Eye (tissue), 1 donor: ENCODE measurements at regions not wholly inside any gene's neighbourhood (a gene's known extent, or its start where the extent isn't known, plus 50 kb on each side); places are given as distances from the start of the nearest gene placed in this dataset.
A peak's percentile ranks its signal among the peaks of the same experiment; 100 is the strongest.
"Not testable (repeated sequence)": the region's sequence is repeated elsewhere in the genome, so short reads cannot be mapped to it uniquely, and the experiment has no call there.

Experiments used
- DNase-seq: peaks from one replicate; pipeline ENCODE4 v3.0.0-alpha.2; 2015

DNA sequence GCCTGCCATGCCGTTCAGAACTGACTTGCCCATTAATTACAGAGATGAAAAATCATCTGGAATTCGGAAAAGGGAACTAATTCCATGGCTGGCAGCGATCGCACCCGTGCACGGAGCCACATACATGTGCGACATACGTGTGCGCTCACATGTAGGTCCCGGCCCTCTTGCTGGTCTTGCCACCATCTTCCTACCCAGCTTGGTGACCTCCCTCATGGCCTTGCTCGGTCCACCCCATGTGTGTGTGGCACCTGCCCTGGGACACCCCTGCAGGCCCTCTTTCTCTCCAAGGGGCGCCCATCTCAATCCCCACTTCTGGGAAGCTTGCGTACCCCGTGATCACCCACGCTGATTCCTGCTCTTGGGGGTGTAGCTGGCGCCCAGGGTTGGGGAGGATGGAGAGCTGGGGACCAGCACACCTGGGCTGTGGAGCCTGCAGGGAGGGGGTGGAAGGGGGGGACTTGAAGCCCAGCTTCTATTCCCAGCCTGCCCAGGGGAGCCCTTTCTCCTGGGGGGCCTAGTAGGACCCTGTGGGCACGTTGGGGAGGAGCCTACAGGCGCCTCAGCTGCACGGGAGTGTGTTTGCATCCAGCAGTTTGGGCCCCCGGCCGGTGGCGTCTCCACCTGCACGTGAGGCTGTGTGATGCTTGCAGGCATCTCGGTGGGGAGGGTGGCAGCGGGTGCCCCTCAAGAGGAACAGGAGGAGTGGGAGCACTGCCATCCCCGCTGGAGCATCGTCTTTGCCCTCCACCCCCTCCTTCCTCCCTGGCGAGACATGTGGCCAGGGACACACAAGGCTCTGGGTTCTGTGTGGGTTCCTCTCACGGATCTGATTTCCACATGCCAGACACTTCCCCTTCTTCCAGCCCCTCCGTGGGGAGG, 112.6 kb downstream of the CRLF3 start:
- DNase-seq: not testable (repeated sequence)

DNA sequence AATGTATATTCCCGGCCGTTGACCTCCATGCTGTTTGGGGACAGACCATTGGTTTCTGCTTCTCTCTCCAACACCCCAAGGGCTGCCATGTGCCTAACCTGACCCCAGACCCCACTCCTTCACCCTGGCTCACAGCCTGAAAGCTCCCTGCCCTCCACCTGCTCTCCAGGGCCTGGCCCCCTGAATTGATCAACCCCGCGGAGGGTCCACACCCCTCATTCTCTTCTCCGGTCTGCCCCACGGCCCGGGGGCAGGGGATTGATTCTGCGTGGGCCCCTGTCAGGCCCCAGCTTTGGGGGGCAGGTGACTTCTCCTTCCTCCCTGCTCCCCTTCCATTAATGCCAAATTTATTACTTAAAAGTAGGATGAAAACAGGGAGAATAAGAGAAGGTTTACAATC, 113.3 kb downstream of the CRLF3 start:
- not testable (repeated sequence) for DNase-seq

DNA sequence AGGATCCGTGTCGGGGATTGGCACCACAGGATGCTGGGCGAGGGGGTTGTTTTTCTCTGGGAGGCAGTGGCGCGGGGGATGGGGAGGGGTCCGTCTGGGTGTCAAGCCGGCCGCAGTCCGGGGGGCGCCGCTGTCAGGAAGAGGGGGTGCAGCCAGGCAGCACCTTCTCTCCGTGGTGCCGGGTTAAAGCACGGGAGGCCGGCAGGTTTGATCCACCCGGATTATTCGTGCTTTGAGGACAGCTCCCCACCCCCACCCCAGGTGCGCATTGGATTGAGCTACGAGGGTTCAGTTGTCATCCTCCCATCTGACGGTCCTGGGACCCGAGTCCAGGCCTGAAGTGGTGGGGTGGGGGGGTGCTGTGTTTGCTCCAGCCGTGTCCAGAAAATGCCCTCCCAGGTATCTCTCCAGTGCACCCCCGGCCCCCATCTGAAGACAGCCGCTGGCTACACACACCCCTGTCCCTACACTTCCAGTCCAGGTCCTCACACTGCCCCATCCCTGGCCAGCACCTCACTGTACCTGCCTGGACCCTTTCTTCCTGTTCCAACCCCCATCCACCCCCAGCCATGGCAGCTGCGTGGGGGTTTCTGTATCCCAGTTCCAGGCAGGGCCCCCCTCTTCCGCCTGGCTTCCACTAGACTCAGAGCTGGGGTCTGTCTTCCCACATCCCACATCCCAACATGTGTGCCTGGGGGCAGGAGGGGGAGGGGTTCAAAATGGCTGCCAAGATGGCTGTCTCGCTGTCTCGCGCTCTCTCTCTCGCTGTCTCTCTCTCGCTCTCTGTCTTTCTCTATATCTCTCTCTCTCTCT, 114.0 kb downstream of the CRLF3 start:
- DNase-seq: peak; percentile 39

DNA sequence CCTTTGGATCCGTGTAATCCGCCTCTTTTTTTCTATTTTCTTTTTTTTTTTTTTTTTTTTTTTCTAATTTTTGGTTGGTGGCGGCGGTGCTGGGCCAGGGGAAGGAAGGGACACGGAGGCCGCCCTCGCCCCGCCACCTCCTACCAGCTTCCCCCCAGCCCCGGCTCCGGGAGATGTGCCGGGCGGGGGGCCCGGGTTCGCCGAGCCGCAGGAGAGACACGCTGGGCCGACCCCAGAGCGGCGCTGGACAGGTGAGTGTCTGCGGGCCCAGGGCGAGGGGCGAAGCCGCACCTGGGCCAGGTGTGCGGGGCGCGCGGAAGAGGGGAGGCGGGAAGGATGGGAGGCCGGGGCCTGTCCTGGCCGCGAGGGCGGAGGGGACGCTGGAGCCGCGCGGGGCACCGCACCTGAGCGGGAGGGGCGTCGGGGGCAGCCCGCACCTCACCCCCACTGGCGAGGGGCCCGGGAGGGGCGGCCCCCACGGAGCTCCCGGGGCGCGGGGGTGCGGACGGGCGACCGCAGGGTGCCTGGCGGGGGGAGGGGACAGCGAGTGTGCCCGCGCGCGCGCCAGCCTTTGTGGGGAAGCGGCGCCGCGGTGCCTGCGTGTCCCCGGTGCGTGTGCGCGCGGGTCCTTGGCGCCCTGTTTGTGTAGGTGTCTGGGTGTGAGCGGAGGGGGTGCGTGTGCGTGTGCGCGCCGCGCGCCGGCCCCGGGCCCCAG, 114.8 kb downstream of the CRLF3 start:
- peak; percentile 66 for DNase-seq

DNA sequence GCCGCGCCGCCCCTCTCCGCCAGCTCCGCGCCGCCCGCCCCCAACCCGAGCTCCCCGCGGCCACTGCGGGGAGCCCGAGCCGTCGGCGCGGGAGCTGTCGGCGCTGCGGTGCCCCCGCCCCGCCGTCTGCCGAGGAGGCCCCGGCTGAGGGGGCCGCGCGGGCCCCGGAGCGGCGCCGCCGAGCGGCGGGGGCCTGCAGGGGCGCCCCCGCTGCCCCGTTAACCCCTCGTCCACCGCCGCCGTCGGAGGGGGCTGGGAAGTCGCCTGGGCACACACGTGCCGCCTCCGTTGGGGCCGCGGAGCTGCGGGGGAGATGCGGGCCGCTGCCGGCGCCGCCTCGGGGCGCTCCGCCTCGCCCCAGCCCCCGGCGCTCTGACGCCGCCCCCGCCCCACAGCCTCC, 115.4 kb downstream of the CRLF3 start:
- DNase-seq: peak; percentile 58

DNA sequence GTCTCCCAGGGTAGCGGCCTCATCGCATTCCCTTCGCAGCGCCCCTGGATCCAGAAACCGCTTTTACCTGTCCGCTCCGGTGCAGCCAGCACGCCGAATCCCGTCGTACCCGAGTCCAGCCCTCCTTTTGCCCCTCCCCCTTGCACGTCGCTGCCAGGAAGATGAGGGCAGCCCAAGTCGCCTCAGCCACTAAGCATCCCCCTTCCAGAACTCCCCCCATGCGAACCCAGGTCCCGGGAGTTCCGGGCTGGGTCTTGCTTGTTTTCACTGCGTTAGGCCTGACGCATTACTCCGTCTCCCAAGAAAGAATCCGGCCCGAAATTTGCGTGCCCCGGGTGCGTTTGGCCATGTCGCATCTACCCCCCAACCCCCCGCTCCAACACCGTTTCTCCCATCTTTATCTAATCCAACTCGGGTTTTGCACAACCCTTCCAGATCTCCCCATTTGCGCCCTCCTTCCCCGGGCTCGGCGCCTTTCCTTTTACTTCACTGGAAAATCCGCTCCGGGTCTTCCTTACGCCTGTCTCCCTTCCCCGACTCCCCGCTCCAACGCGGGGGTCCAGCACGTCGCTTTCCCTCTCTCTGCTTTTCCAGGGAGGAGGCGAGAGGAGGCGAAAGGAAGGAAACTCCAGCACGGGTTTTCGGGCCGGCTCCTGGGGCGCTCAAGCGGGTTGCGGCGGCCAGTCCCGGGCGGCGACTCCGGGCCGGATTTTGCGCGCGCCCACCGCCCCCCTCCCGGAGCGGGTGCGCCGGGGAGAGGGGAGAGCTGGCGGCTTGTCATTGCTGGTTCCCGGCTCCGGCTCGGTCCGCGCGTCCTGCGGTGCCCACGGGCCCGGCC, 116.0 kb downstream of the CRLF3 start:
- peak; percentile 98 for DNase-seq

DNA sequence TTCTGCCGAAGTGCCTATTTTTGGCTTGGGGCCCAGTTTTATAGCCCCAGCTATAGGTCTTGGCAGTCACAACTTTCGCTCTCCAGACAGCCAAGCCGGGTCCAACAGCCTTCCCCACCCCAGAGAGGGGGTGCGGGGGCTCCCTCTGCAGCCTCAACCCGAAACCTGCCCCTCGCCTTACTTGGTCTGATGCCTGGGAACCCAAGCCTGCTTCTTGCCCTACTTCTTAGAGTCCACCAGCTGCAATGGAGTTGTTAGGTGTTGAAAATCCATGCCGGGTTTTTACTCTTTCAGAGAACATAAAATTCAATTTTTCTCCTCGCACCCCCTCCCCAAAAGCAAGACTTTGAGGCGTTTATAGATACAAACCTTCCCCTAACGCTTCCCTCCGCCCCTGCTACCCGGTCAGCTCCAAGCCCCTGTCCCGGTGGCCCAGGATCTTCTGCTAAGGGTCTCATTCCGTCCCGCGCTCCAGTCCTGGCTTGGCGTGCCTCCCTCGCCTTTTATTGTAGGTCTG, 116.7 kb downstream of the CRLF3 start:
- DNase-seq: peak; percentile 89

DNA sequence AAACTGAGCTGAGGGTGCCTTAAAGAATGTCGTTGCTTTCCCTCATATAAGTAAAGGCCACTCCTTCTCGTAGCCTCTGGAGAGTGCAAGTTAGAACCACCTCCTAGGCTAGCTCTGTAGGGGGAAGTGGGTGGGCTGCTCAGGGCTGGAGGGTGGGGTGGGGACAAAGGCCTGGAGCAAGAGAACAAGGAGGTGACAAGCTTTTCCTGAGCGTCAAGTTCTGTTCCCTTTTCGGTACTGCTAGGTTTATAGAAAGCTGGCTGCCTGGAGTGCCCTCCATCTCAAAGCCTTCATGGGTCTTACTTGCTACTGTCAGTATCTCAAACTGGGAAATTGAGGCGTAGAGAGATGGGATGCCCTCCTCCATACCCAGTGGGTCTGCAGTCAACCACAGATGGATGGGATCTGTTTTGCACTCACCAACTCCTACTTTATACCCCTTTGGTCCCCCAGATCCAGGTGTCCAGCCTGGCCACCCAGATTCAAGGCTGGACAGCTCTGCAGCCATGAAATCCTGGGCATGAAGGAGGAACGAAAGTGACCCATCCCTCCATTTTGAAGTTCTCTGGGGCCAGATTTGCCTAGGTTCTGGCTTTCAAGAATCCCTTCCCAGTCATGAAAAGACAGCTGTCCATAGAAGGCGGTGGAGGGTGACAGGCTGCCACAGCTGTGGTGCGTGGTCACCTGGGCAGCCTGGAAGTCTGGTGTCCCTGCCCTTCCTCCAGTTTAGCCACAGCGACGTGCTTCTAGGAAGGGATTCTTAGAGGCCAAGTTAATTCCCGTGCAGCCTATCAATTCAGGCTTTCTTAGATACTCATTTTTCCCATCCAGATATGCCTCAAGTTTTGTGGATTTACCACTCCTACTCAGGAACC, 117.8 kb downstream of the CRLF3 start:
- not testable (repeated sequence) for DNase-seq

DNA sequence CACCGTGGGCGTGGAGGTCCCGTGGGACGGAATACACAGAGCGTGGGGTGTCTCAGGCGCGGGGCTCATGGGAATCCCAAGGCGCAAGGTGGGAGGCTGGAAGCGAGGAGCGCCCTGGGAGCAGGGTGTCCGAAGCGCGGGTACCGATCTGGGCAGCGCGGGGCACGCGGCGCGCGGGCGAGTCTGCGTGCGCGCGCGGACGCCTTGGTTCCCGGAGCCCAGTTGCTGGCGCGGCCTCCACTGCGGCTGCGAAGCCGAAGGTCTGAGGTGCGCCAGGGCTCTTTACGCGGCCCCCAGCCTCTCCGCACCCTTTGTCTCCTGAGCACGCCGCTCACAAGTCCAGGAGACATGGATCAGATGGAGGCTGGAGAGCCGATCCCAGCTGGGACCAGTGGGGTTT, 118.5 kb downstream of the CRLF3 start:
- peak; percentile 68 for DNase-seq

DNA sequence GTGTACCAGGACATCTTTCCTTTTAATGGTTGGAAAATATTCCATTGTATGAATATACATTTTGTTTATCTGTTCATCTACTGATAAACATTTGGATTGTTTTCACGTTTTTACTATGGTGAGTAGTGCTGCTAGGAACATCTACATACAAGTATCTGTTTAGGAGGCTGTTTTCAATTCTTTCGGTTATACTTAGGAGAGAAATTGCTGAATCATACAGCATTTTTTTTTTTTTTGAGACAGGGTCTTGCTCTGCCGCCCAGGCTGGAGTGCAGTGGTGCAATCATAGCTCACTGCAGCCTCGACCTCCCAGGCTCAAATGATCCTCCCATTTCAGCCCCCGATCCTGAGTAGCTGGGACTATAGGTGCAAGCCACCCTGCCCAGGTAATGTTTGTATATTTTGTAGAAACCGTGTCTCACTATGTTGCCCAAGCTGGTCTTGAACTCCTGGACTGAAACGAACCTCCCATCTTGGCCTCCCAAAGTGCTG, 122.9 kb downstream of the CRLF3 start:
- DNase-seq: no peak

DNA sequence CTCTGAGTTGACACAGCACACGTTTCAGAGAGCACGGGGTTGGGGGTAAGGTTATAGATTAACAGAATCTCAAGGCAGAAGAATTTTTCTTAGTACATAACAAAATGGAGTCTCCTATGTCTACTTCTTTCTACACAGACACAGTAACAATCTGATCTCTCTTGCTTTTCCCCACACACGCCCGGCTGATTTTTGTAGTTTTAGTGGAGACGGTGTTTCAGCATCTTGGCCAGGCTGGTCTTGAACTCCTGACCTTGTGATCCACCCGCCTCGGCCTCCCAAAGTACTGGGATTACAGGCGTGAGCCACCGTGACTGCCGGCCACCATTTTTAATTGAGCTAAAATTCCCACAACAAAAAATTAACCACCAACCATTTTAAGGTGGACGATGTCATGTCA, 123.7 kb downstream of the CRLF3 start:
- not testable (repeated sequence) for DNase-seq

DNA sequence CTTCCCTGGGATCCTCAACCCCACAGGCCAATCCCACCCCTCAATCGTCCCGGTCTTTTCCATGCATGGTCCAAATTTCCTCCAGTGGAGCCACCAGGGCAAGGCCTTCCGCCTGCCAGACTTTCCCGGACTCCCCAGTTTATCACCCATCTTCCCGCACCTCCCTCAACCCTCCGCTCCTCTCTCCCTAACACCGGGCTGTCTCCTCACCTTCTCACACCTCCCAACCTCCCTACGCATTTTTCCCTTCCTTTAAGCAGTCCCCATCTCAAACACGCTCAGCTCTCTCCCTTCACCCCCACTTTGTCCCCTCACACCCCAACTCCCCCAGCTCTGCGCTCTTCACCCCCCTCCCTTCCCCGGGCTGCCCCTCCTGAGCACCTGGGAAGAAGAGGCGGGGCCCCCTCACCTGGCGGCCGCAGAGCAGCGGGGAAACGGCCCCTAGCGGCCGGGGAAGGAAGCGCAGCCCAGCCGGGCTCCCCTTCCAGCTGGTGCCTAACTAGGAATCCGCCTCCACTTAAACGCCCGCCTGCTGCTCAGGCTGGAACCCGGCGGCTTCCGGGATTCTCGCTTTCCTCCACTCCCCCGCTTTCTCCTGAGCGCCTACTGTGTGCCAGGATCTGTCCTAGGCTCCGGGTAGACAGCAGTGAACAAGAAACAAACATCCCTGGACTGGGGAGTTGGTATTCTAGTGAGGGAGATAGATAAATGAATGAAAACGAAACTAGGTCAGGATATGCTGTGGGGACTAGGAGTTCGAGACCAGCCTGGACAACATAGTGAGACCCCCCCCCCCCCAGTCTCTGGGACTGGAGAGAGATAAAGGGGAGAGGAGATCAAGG, 126.7 kb downstream of the CRLF3 start:
- DNase-seq: peak; percentile 84

DNA sequence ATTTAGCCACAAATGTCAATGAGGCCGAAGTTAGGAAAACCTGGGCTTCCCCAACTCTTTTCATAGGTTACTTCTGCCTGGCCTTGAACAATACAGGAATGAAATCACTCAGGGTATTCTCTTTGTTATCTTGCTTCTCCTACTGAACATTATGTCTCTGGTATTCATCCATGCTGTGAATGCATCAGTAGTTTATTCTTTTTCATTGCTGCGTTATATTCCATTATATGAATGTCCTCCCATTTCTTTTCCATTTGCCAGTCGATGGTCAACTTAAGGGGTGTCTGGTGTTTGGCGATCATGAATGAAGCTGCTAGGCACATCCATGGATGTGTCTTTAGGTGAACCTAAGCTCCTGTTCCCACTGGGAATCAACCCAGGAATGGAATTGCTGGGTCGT, 128.3 kb downstream of the CRLF3 start:
- no peak for DNase-seq

DNA sequence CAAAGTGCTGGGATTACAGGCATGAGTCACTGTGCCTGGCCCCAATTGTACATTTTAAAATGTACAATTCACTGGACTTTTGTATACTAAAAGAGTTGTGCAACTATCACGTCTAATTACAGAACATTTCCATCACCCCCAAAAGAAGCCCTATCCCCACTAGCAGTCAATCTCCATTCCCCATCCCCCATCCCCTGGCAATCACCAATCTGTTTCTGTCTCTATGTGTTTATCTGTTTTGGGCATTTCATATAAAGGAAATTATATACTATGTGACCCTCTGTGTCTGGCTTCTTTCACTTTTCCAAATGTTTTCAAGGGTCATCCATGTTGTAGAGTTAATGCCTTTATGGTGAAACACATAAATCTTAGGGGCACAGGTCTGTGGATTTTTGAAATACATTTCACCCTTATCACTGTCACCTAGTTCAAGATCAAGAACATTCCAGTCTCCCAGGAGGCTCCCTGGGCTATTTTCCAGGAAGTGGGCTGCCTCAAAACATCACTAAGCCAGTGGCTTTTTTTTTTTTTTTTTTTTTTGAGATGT, 129.2 kb downstream of the CRLF3 start:
- peak; percentile 7 for DNase-seq

DNA sequence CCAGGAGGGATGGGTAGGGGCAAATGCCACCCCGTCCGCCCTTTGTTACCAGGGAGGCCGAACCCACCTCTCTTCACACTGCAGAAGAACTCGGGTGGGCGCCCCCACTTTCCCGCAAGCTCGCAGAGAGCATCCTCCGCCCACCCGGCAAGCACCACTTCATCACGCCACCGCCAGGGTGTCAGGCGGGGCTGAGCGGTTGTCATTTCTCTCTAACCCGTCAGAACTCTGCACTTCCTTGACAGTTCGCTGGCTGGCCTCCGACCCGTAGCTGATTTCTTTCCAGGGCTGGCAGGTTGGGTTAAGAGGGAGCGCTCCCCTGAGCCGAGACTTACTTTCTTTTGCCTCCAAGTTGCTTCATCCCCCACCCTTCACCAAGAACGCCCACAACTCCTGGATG, 130.7 kb downstream of the CRLF3 start:
- DNase-seq: peak; percentile 54

DNA sequence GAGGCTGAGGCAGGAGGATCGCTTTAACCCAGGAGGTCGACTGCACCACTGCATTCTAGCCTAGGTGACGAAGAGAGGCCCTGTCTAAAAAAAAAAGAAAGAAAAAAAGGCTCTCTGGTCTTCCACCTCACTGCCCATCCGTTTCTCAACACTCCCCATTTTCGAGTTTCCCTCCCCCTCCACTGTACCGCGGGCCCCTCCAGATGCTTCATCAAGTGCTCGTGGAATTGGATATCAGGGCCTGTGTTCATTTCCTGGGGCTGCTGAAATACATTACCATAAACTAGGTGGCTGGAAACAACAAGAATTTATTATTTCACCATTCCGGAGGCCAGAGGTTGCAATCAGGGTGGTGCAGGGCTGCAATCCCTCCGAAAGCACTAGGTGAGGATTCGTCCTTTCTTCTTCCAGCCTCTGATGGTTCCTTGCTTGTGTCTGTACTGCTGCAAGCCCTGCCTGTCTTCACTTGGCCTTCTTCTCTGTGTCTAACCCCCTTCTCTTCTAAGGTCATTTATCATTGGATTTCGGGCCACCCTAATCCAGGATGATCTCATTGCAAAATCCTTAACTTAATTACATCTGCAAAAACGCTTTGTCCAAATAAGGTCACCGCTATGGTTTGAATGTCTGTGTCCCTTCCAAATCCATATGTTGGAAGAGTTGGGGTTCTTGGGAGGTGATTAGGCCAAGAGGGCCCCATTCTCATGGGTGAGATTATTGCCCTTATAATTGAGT, 135.1 kb downstream of the CRLF3 start:
- DNase-seq: not testable (repeated sequence)

DNA sequence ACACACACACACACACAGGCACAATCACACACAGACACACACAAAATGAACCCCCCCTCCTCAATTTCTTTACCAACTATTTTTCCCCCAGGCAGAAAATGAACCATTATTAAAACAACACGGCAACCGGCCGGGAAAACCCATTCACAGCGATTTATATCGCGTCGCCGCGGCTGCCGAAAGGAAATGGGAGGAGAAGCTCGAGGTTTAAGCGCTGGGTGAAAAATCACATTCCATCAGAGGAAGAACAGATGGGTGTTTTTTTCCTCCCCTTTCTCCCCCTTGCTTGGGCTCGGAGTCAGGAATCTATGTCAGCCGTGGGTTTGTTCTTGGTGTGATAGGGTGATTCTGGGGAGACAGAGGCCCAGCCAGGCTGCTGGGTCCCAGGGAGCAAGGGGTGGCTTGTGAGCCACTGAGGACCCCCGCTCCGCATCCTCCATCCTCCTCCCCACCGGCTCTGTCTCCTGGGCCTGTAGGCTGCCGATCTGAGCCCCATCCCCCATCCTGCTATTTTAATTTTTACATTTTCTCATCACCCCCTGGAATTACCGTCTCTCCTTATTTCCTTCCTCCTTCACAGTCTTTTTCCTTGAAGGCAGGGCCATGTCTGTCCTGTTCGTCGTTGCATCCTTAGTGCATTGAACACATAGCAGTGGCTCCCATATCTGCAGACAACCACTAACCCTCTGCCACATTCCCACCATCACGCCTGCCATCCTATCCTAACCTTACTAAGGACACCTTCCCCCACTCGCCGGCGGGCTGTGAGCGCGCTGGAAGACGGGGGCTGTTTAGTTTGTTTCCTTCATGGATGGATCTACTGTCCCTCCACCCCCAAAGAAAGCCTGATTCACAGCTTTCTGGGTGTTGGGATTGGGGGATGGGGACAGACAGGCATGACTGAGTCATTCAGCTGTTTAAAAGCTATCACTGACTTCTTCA, 137.7 kb downstream of the CRLF3 start:
- peak; percentile 42 for DNase-seq

DNA sequence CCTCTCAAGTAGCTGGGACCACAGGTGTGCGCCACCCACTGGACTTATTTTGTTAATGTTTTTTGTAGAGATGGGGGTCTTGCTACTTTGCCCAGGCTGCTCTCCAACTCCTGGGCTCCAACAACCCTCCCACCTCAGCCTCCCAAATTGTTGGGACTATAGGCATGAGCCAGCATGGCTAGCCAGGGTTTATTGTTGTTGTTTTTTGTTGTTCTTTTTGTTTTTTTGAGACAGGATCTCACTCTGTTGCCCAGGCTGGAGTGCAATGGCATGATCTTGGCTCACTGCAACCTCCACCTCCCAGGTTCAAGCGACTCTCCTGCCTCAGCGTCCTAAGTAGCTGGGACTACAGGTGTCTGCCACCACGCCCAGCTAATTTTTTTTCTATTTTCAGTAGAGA, 142.2 kb downstream of the CRLF3 start:
- not testable (repeated sequence) for DNase-seq
